MM.1S (cell line): ENCODE measurements at regions not wholly inside any gene's neighbourhood (a gene's known extent, or its start where the extent isn't known, plus 50 kb on each side); places are given as distances from the start of the nearest gene placed in this dataset.

Experiments used
- DNase-seq: peaks from one replicate; pipeline ENCODE4 v3.0.0-alpha.2; 2015
- H2AFZ ChIP-seq: fragments of 300-600 bp; sonication (generic); 2 replicates; pipeline ENCODE4 v1.6.0; 2016; ENCODE audit warnings: antibody characterized with exemption, low read length
- H3F3A ChIP-seq: fragments of 300-600 bp; sonication (generic); 2 replicates; pipeline ENCODE4 v1.6.1; 2016; ENCODE audit warnings: mild to moderate bottlenecking, antibody characterized with exemption, low read length, moderate library complexity, mixed read lengths; ENCODE audit not compliant: insufficient read depth
- H3K27ac ChIP-seq: fragments of 300-600 bp; sonication (generic); 2 replicates; pipeline ENCODE4 v1.5.1; 2016; ENCODE audit warnings: mild to moderate bottlenecking, low read length
- H3K27me3 ChIP-seq: fragments of 300-600 bp; sonication (generic); replicated peaks from 2 replicates; pipeline ENCODE4 v1.6.0; 2016; ENCODE audit warnings: low read length; ENCODE audit not compliant: insufficient read depth
- H3K36me3 ChIP-seq: fragments of 300-600 bp; sonication (generic); replicated peaks from 2 replicates; pipeline ENCODE4 v1.6.1; 2016; ENCODE audit warnings: mild to moderate bottlenecking, low read length, mixed read lengths; ENCODE audit not compliant: insufficient read depth
- H3K4me1 ChIP-seq: fragments of 300-600 bp; sonication (generic); 2 replicates; pipeline ENCODE4 v1.6.1; 2016; ENCODE audit warnings: low read length, mixed read lengths
- H3K4me2 ChIP-seq: fragments of 300-600 bp; sonication (generic); 2 replicates; pipeline ENCODE4 v1.6.0; 2016; ENCODE audit warnings: low read depth, low read length
- H3K4me3 ChIP-seq: fragments of 300-600 bp; sonication (generic); 2 replicates; pipeline ENCODE4 v1.5.1; 2016; ENCODE audit warnings: low read length, mixed read lengths
- H3K79me2 ChIP-seq: fragments of 300-600 bp; sonication (generic); 2 replicates; pipeline ENCODE4 v1.6.1; 2016; ENCODE audit warnings: mixed run types, low read length, mixed read lengths
- H3K9ac ChIP-seq: fragments of 300-600 bp; sonication (generic); 2 replicates; pipeline ENCODE4 v1.6.1; 2016; ENCODE audit warnings: low read length, mixed read lengths
- H3K9me2 ChIP-seq: fragments of 300-600 bp; sonication (generic); replicated peaks from 2 replicates; pipeline ENCODE4 v1.6.1; 2016; ENCODE audit warnings: mild to moderate bottlenecking, low read length, mixed read lengths; ENCODE audit not compliant: insufficient read depth
- H3K9me3 ChIP-seq: fragments of 300-600 bp; sonication (generic); replicated peaks from 2 replicates; pipeline ENCODE4 v1.6.1; 2016; ENCODE audit warnings: mild to moderate bottlenecking, low read length, mixed read lengths; ENCODE audit not compliant: insufficient read depth
- H4K20me1 ChIP-seq: fragments of 300-600 bp; sonication (generic); 2 replicates; pipeline ENCODE4 v1.6.1; 2016; ENCODE audit warnings: mild to moderate bottlenecking, low read length, moderate library complexity, mixed read lengths; ENCODE audit not compliant: insufficient read depth
- CTCF ChIP-seq: fragments of 300-600 bp; sonication (generic); IDR thresholded peaks from 2 replicates; pipeline ENCODE4 v1.5.1; 2016; ENCODE audit warnings: antibody characterized with exemption, low read length, mixed read lengths
- EZH2 ChIP-seq: fragments of 300-600 bp; sonication (generic); optimal IDR thresholded peaks from 2 replicates; pipeline ENCODE3; 2017; ENCODE audit warnings: low read depth, mild to moderate bottlenecking, antibody characterized with exemption, low read length, mixed read lengths
- EZH2phosphoT487 ChIP-seq: fragments of 300-600 bp; sonication (generic); IDR thresholded peaks from 2 replicates; pipeline ENCODE4 v1.6.1; 2018; ENCODE audit warnings: antibody characterized with exemption, low read length

GRCh38 chr1:216929870-216930582 is 206.8 kb upstream of the ESRRG start:
- TF ChIP-seq EZH2: no peak
- TF ChIP-seq EZH2phosphoT487: no peak
- TF ChIP-seq CTCF: no peak
- Histone ChIP-seq H3F3A (no peaks in the 10 kb centered on the region), H3K4me2 (no peak overlapping the region), H4K20me1 (no peaks in the 10 kb centered on the region), H2AFZ (no peak overlapping the region), H3K9me3 (no peaks in the 10 kb centered on the region), H3K27ac (no peak overlapping the region), H3K4me3 (no peak overlapping the region), H3K9me2 (no peaks in the 10 kb centered on the region), H3K36me3 (no peaks in the 10 kb centered on the region), H3K9ac (no peak overlapping the region), H3K27me3 (no peaks in the 10 kb centered on the region), H3K4me1 (no peaks in the 10 kb centered on the region), H3K79me2 (no peaks in the 10 kb centered on the region)
- no peak for DNase-seq

- no peaks in the 10 kb centered on the region for H3K27me3 ChIP-seq
- no peak overlapping the region for H3K4me3 ChIP-seq
- TF ChIP-seq EZH2phosphoT487 (no peak), EZH2 (no peak), CTCF (no peak)
- H3K79me2 ChIP-seq: no peaks in the 10 kb centered on the region
- H4K20me1 ChIP-seq: no peaks in the 10 kb centered on the region
- no peaks in the 10 kb centered on the region for H3K4me1 ChIP-seq
- no peaks in the 10 kb centered on the region for H3F3A ChIP-seq
- no peaks in the 10 kb centered on the region for H3K9me3 ChIP-seq
- no peak for DNase-seq
- no peaks in the 10 kb centered on the region for H3K9me2 ChIP-seq
- H3K9ac ChIP-seq: no peak overlapping the region
- no peak overlapping the region for H3K27ac ChIP-seq
- no peak overlapping the region for H3K4me2 ChIP-seq
- H2AFZ ChIP-seq: no peak overlapping the region
- H3K36me3 ChIP-seq: no peaks in the 10 kb centered on the region
Measured at GRCh38 chr1:216927633-216928032, 204.4 kb upstream of the ESRRG start.

- no peaks in the 10 kb centered on the region for H3K79me2 ChIP-seq
- H3K27me3 ChIP-seq: no peaks in the 10 kb centered on the region
- H2AFZ ChIP-seq: no peak overlapping the region
- no peak overlapping the region for H3K4me3 ChIP-seq
- no peak overlapping the region for H3K27ac ChIP-seq
- H3K36me3 ChIP-seq: no peaks in the 10 kb centered on the region
- H3K9me2 ChIP-seq: no peaks in the 10 kb centered on the region
- H3K9ac ChIP-seq: no peak overlapping the region
- TF ChIP-seq EZH2phosphoT487 (no peak), CTCF (no peak), EZH2 (no peak)
- H3K4me2 ChIP-seq: no peak overlapping the region
- DNase-seq: no peak
- no peaks in the 10 kb centered on the region for H3K4me1 ChIP-seq
- no peaks in the 10 kb centered on the region for H3K9me3 ChIP-seq
- no peaks in the 10 kb centered on the region for H3F3A ChIP-seq
- no peaks in the 10 kb centered on the region for H4K20me1 ChIP-seq
Measured at GRCh38 chr1:216926720-216927510, 203.7 kb upstream of the ESRRG start.
